Stimulated activated CD4-positive, alpha-beta T cell treated with anti-CD3 and anti-CD28 coated beads, TNF-alpha, amount 100 ng/mL, for 4 hours (primary cell): ENCODE measurements at regions not wholly inside any gene's neighbourhood (a gene's known extent, or its start where the extent isn't known, plus 50 kb on each side); places are given as distances from the start of the nearest gene placed in this dataset.
"Not testable (repeated sequence)": the region's sequence is repeated elsewhere in the genome, so short reads cannot be mapped to it uniquely, and the experiment has no call there.

Experiments used
- DNase-seq, 3 experiments: peaks; one replicate each; pipeline ENCODE4 v3.0.0-alpha.2; 2020; ENCODE audit warnings: low read depth in 3 of 3

- no peak for DNase-seq
Measured at GRCh38 chr22:23437779-23438178, 142.3 kb downstream of the IGLL1 start.

GRCh38 chr22:23437107-23437395 is 143.0 kb downstream of the IGLL1 start:
- not testable (repeated sequence) for DNase-seq

GRCh38 chr22:23436354-23437106 is 143.6 kb downstream of the IGLL1 start:
- DNase-seq, result not testable (repeated sequence)

GRCh38 chr22:23435186-23435585 is 144.9 kb downstream of the IGLL1 start:
- not testable (repeated sequence) for DNase-seq

- DNase-seq, result not testable (repeated sequence)
Measured at GRCh38 chr22:23434198-23434830, 145.8 kb downstream of the IGLL1 start.

- DNase-seq, result peak; percentile 8 to 17 (median 10)
Measured at GRCh38 chr22:23433127-23434005, 146.7 kb downstream of the IGLL1 start.

- not testable (repeated sequence) for DNase-seq
Measured at GRCh38 chr22:23432719-23433118, 147.4 kb downstream of the IGLL1 start.

GRCh38 chr22:23431337-23432072 is 148.6 kb downstream of the IGLL1 start:
- DNase-seq, result no peak

- DNase-seq, result not testable (repeated sequence)
Measured at GRCh38 chr22:23424551-23425068, 155.5 kb downstream of the IGLL1 start.

GRCh38 chr22:23424031-23424430 is 156.1 kb downstream of the IGLL1 start:
- DNase-seq, result no peak

GRCh38 chr22:23422281-23422680 is 157.8 kb downstream of the IGLL1 start:
- not testable (repeated sequence) for DNase-seq

- not testable (repeated sequence) for DNase-seq
Measured at GRCh38 chr22:23421300-23421699, 158.8 kb downstream of the IGLL1 start.

GRCh38 chr22:23419931-23420330 is 160.2 kb downstream of the IGLL1 start:
- DNase-seq, result no peak

GRCh38 chr22:23419171-23419570 is 160.9 kb downstream of the IGLL1 start:
- no peak for DNase-seq

- no peak for DNase-seq
Measured at GRCh38 chr22:23418159-23418788, 161.8 kb downstream of the IGLL1 start.

- not testable (repeated sequence) for DNase-seq
Measured at GRCh38 chr22:23417327-23417726, 162.8 kb downstream of the IGLL1 start.

- DNase-seq, result not testable (repeated sequence)
Measured at GRCh38 chr22:23416169-23416690, 163.9 kb downstream of the IGLL1 start.

- no peak for DNase-seq
Measured at GRCh38 chr22:23415490-23415851, 164.6 kb downstream of the IGLL1 start.

- no peak for DNase-seq
Measured at GRCh38 chr22:23414727-23415489, 165.2 kb downstream of the IGLL1 start.

- DNase-seq, result no peak
Measured at GRCh38 chr22:23411739-23412138, 168.4 kb downstream of the IGLL1 start.
